GM12873 (cell line): ENCODE measurements at regions not wholly inside any gene's neighbourhood (a gene's known extent, or its start where the extent isn't known, plus 50 kb on each side); places are given as distances from the start of the nearest gene placed in this dataset.

Experiments
- TF ChIP-seq, protein P1 (sequence below): IDR thresholded peaks from 2 replicates; pipeline ENCODE4 v1.5.1; 2012; ENCODE audit warnings: low read depth, mild to moderate bottlenecking, moderate library complexity, low read length, control low read depth; ENCODE audit not compliant: insufficient read depth; ENCODE audit errors: missing control alignments

DNA sequence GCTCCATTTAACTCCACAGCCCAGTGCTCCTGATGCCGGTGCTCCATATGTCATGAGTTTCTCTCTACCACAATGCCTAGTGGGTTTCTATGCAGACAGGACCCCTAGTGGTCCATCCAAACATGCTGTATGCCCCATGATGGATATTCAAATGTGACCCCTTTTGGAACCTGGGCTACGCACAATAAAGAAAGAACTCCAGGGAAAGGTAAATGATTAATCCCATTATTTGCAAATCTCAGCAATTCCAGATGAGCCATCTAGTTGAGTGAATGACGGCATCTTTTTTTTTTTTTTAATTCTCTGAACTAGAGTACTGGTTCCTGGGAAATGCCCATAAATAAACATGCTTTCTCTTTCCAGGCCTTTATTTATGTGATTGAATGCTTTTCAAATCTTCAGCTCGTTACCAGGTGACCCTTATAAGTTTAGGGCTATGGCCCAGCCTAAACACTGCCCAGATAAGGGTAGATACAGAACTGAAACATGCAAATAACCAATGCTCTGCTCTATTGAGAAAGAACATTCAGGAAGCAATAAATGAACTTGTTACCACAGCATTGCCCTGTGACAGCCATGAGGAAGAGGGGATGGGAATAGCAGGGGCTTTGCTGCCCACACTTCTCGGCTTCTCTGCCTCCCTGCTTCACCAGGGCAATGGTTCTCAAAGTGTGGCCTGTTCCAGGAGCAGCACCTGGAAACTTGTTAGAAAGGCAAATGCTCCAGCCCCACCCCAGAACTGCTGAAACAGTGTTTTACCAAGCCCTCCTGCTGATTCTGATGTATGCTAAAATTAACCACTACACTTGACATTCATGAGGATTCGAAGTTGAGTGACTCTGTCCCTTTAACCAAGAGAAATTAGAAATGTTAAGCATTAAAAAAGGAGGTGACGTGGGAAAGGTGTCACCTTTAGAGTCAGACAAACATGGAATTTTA lies 151.7 kb downstream of the SEC16B start:
- TF ChIP-seq, protein P1, sequence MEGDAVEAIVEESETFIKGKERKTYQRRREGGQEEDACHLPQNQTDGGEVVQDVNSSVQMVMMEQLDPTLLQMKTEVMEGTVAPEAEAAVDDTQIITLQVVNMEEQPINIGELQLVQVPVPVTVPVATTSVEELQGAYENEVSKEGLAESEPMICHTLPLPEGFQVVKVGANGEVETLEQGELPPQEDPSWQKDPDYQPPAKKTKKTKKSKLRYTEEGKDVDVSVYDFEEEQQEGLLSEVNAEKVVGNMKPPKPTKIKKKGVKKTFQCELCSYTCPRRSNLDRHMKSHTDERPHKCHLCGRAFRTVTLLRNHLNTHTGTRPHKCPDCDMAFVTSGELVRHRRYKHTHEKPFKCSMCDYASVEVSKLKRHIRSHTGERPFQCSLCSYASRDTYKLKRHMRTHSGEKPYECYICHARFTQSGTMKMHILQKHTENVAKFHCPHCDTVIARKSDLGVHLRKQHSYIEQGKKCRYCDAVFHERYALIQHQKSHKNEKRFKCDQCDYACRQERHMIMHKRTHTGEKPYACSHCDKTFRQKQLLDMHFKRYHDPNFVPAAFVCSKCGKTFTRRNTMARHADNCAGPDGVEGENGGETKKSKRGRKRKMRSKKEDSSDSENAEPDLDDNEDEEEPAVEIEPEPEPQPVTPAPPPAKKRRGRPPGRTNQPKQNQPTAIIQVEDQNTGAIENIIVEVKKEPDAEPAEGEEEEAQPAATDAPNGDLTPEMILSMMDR = peak; percentile 19

DNA sequence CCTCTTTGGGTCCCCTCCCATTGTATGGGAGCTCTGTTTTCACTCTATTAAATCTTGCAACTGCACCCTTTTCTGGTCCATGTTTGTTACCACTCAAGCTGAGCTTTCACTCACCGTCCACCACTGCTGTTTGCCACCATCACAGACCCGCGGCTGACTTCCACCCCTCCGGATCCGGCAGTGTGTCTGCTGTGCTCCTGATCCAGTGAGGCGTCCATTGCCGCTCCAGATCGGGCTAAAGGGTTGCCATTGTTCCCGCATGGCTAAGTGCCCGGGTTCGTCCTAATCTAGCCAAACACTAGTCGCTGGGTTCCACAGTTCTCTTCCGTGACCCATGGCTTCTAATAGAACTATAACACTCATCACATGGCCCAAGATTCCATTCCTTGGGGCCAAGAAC lies 157.2 kb downstream of the SEC16B start:
- TF ChIP-seq, protein P1 = no peak

DNA sequence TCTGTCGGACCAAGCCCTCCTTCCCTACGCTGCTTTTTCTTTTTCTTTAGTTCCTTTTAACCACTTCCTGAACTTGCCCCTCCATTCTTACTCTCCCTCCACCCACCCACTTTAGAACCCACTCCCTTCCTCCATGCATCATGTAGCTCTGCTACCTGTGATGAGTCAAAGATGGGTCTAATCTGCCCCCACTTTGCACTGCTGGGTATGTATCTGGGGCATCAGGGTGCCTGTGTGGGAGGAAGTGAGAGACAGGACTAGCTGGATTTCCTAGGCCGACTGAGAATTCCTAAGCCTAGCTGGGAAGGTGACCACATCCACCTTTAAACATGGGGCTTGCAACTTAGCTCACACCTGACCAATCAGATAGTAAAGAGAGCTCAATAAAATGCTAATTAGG lies 157.7 kb downstream of the SEC16B start:
- TF ChIP-seq, protein P1 = no peak

DNA sequence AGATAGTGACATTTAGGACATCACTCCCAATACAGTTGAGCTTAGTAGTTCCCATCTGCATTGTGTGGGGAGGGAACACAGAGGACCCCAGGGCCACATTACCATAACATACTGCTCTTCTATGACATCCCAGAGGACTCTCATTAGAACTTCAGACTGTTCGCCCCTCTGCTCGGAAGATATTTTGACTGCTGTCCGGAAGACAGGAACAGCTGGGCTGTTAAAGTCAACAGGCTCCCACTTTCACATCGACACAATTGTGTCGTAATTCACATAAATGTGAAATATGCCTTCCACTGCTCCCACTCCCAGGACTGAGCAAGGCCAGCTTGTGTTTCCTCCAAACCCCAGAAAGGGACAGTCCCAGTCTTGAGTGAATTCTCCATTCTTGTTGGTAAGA lies 158.4 kb downstream of the SEC16B start:
- TF ChIP-seq, protein P1 = no peak

DNA sequence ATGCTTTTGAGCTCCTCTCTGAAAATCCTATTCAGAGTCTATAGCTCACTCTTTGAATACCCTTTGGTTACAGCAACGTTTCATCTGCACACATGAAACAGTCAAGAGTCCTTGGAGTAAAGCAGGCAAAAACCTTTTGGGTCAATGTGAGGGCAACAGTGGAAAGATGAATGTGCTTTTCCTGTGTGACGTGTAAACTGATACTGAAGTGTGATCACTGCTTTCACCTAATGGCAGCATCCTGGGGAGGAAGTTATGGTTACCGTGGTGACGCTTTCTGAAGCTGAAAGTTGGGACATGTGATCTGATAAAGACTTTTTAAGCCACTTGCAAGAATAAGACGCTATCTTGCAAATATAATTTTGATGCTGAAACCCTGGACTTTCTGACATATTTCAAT lies 160.0 kb downstream of the SEC16B start:
- TF ChIP-seq, protein P1 = no peak

DNA sequence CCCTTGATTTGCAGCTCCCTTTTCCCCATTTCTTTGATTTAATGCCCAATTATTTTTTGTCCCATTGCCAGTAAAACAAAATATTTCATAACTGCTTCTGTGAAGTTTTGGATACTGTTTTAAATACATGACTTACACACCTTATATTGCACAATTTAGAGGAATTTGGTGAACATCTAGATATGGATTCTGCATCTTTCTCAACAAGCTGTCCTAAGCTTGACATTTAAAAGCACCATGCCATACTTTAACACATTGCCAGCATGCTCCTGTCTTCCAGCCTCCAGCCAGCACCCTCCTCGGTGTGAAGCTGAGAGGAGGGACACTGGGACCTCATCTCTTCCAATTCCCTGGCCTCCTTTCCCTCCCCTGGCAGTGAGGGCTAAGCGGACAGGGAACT lies 167.6 kb downstream of the SEC16B start:
- TF ChIP-seq, protein P1 = no peak

DNA sequence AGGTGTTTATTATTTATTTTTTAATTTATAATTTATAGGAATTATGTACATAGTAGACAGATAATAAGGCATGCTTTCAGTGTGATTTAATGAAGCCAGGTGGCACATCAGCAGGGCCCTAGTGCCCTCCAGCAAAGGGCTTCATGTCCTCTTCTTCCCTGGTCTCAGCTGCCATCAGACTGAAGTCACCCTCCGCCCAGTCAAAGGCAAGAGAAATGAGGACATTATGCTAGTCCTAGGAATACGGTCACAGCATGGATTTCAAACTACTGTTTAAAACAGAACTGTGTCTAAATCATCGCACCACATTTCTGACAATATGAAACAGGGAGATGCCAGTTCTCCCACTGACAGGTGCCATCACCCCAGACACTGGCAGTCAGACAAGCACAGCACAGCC lies 168.1 kb downstream of the SEC16B start:
- TF ChIP-seq, protein P1 = no peak
